B cell (primary cell): ENCODE measurements at regions not wholly inside any gene's neighbourhood (a gene's known extent, or its start where the extent isn't known, plus 50 kb on each side); places are given as distances from the start of the nearest gene placed in this dataset.

Experiments
- CTCF ChIP-seq: fragments of 200-600 bp; IDR thresholded peaks from one replicate; pipeline ENCODE4 v1.8.0; 2022; ENCODE audit warnings: antibody characterized with exemption, mild to moderate bottlenecking
- EZH2 ChIP-seq: IDR thresholded peaks from 2 replicates; pipeline ENCODE4 v1.6.1; 2012; ENCODE audit warnings: borderline replicate concordance, low read depth, mild to moderate bottlenecking, moderate library complexity, low read length; ENCODE audit not compliant: insufficient read depth, poor library complexity, severe bottlenecking

GRCh38 chr16:86798247-86799041 is 220.1 kb downstream of the FOXL1 start:
- TF ChIP-seq CTCF (no peak), EZH2 (no peak)
